HepG2 (cell line): ENCODE measurements at regions not wholly inside any gene's neighbourhood (a gene's known extent, or its start where the extent isn't known, plus 50 kb on each side); places are given as distances from the start of the nearest gene placed in this dataset.

Experiments used
- ATAC-seq: fragments of 200-7000 bp; cut with Tn5 transposase; 3 replicates; pipeline ENCODE4 v1.9.1; 2020; ENCODE audit warnings: mild to moderate bottlenecking, moderate library complexity
- BruUV-seq: library from RNA; stranded (reverse); fragments of 400-500 nt; replicated peaks from 2 replicates; lab custom pipeline; 2021; lab: Mats Ljungman, UMichigan
- CTCF ChIA-PET: fragments of 300-600 bp; formaldehyde crosslinking; extraction: SDS; loops from one replicate; lab custom pipeline; 2021; ENCODE audit warnings: low total read pairs, inconsistent platforms, low intra/inter-chr PET ratio; lab: Yijun Ruan, JAX
- POLR2A ChIA-PET: fragments of 350-600 bp; sonication (Branson Sonifier 250); formaldehyde crosslinking; loops from one replicate; lab custom pipeline; 2020; ENCODE audit warnings: antibody characterized with exemption, inconsistent platforms; lab: Yijun Ruan, JAX
- DNase-seq: peaks from one replicate; pipeline ENCODE4 v3.0.0-alpha.2; 2015; ENCODE audit warnings: low spot score
- FAIRE-seq: peaks from 3 replicates; lab custom pipeline; 2011; peaks lifted over from hg19 to GRCh38; lab: Jason Lieb, UNC
- H2AFZ ChIP-seq: one replicate; pipeline ENCODE4 v1.6.1; 2011; ENCODE audit warnings: low read length, inconsistent platforms
- H3K27ac ChIP-seq: fragments of 300-600 bp; 3 replicates; pipeline ENCODE4 v1.8.0; 2011; ENCODE audit warnings: mixed run types, mild to moderate bottlenecking, mixed read lengths, low read length, inconsistent platforms; ENCODE audit not compliant: insufficient read depth; ENCODE audit errors: extremely low read length
- H3K27me3 ChIP-seq, 2 experiments: fragments of 200-600 bp in 1 of 2; 2 replicates in 1 of 2; 3 replicates in 1 of 2; pipeline versions ENCODE4 v1.6.0 to v1.8.0; 2011; ENCODE audit warnings: low read length in 2 of 2, mild to moderate bottlenecking in 2 of 2, moderate library complexity in 2 of 2, inconsistent platforms in 1 of 2; ENCODE audit not compliant: insufficient read depth in 2 of 2, control insufficient read depth in 1 of 2
- H3K36me3 ChIP-seq, 2 experiments: fragments of 200-600 bp in 1 of 2; replicated peaks in 1 of 2; 2 replicates in 1 of 2; 3 replicates in 1 of 2; pipeline versions ENCODE4 v1.5.1 to v1.8.0; 2011; ENCODE audit warnings: low read length in 2 of 2, inconsistent platforms in 1 of 2; ENCODE audit not compliant: insufficient read depth in 2 of 2, control insufficient read depth in 1 of 2
- H3K4me1 ChIP-seq: 2 replicates; pipeline ENCODE4 v1.5.1; 2012; ENCODE audit warnings: low read length, inconsistent platforms; ENCODE audit not compliant: insufficient read depth
- H3K4me2 ChIP-seq: 2 replicates; pipeline ENCODE4 v1.6.0; 2011; ENCODE audit warnings: low read depth, low read length, inconsistent platforms
- H3K4me3 ChIP-seq, 3 experiments: fragments of 200-600 bp in 1 of 3; sonication (generic), shearing (Covaris generic) in 1 of 3; replicated peaks in 1 of 3; 2 replicates each; pipeline ENCODE4 v1.5.1; 2011 to 2016; ENCODE audit warnings: low read length in 3 of 3, inconsistent platforms in 2 of 3, low read depth in 2 of 3, mild to moderate bottlenecking in 2 of 3, control low read depth in 1 of 3, mixed read lengths in 1 of 3; ENCODE audit not compliant: insufficient read depth in 1 of 3
- H3K79me2 ChIP-seq: one replicate; pipeline ENCODE4 v1.6.1; 2011; ENCODE audit warnings: low read length, inconsistent platforms; ENCODE audit not compliant: insufficient read depth
- H3K9ac ChIP-seq: 2 replicates; pipeline ENCODE4 v1.6.0; 2011; ENCODE audit warnings: mild to moderate bottlenecking, low read depth, low read length, inconsistent platforms; ENCODE audit not compliant: insufficient read depth
- H3K9me3 ChIP-seq: 2 replicates; pipeline ENCODE4 v1.5.1; 2012; ENCODE audit warnings: mild to moderate bottlenecking, low read length
- H4K20me1 ChIP-seq: 2 replicates; pipeline ENCODE4 v1.6.0; 2011; ENCODE audit warnings: inconsistent platforms, mild to moderate bottlenecking, low read length, moderate library complexity; ENCODE audit not compliant: insufficient read depth
- JARID2 ChIP-seq: sonication (generic); formaldehyde crosslinking; IDR thresholded peaks from 2 replicates; pipeline ENCODE4 v1.8.1; 2023; ENCODE audit warnings: missing genetic modification reagents, inconsistent platforms; ENCODE audit not compliant: insufficient replicate concordance
- MBNL3 ChIP-seq: fragments of 250-450 bp; sonication (Bioruptor Pico); conservative IDR thresholded peaks from 2 replicates; pipeline ENCODE4 v1.8.0; 2022; ENCODE audit warnings: mild to moderate bottlenecking, inconsistent platforms
- PBX3 ChIP-seq: sonication (generic); formaldehyde crosslinking; IDR thresholded peaks from 2 replicates; pipeline ENCODE4 v1.8.1; 2023; ENCODE audit warnings: missing genetic modification reagents, inconsistent platforms, borderline replicate concordance
- SMAD9 ChIP-seq: sonication (generic); formaldehyde crosslinking; IDR thresholded peaks from 2 replicates; pipeline ENCODE4 v1.5.1; 2020; ENCODE audit warnings: mild to moderate bottlenecking, missing genetic modification reagents
- SNAI1 ChIP-seq: sonication (generic); formaldehyde crosslinking; IDR thresholded peaks from 2 replicates; pipeline ENCODE4 v1.5.0; 2020; ENCODE audit warnings: mild to moderate bottlenecking, missing genetic modification reagents, borderline replicate concordance
- SRSF4 ChIP-seq: fragments of 200-400 bp; formaldehyde crosslinking; IDR thresholded peaks from one replicate; pipeline ENCODE4 v1.6.1; 2018; ENCODE audit warnings: mild to moderate bottlenecking, low read depth, low read length, moderate library complexity; ENCODE audit not compliant: poor library complexity, severe bottlenecking
- ZBTB40 ChIP-seq, 2 experiments: fragments of 450-650 bp in 1 of 2; sonication (generic) in 1 of 2; formaldehyde crosslinking in 1 of 2; IDR thresholded peaks; 2 replicates each; pipeline versions ENCODE4 v1.6.1 to v1.8.0; 2016 to 2022; ENCODE audit warnings: antibody characterized with exemption in 1 of 2, mild to moderate bottlenecking in 1 of 2, missing genetic modification reagents in 1 of 2
- ZNF704 ChIP-seq: sonication (generic); formaldehyde crosslinking; IDR thresholded peaks from 2 replicates; pipeline ENCODE4 v1.8.1; 2023; ENCODE audit warnings: mild to moderate bottlenecking, inconsistent platforms, moderate library complexity, missing genetic modification reagents, borderline replicate concordance
- ZNF773 ChIP-seq: sonication (generic); formaldehyde crosslinking; IDR thresholded peaks from 2 replicates; pipeline ENCODE4 v1.4.0; 2020; ENCODE audit warnings: missing genetic modification reagents, borderline replicate concordance
- ZNF883 ChIP-seq: sonication (generic); formaldehyde crosslinking; IDR thresholded peaks from 2 replicates; pipeline ENCODE4 v1.5.1; 2020; ENCODE audit warnings: mild to moderate bottlenecking, missing genetic modification reagents; ENCODE audit errors: not compliant biosample characterization
- WGBS: methylation state at CpG from one replicate; pipeline ENCODE4 v1.1.6; 2017; ENCODE audit warnings: low lambda C conversion rate; 5-methylcytosine and 5-hydroxymethylcytosine counted together
- in situ Hi-C: cut with HindIII; loops from 2 replicates; pipeline ENCODE4 v1.10.0; 2017; ENCODE audit warnings: low pct_unique_long_range_greater_than_20kb; ENCODE audit not compliant: extremely low pct_ligation_motif_present
- intact Hi-C: fragments of 100-400 bp; cut with micrococcal nuclease; formaldehyde crosslinking; loops from one replicate; pipeline ENCODE4 v1.10.0; 2022; ENCODE audit not compliant: unreplicated experiment

- Histone ChIP-seq H3K36me3 (no peaks in the 10 kb centered on the region), H3K9me3 (peaks cover 44% of the 10 kb centered on the region), H3K79me2 (no peaks in the 10 kb centered on the region), H3K4me2 (peak overlapping the region; percentile 60), H4K20me1 (no peaks in the 10 kb centered on the region), H3K4me1 (peaks cover 24% of the 10 kb centered on the region), H3K9ac (peak overlapping the region; percentile 70), H3K27ac (peak overlapping the region; percentile 60), H3K4me3 (peak overlapping the region; percentile 43 to 65 (median 56)), H2AFZ (peak overlapping the region; percentile 92), H3K27me3 (no peaks in the 10 kb centered on the region; a peak in 1 of 5 replicates)
- DNase-seq (peak; percentile 38), FAIRE-seq (no peak), ATAC-seq (peak; percentile 94)
- POLR2A ChIA-PET: no interaction called here
- intact Hi-C loops: no loop called here
- WGBS: 45% methylated on average over 37 of the region's 37 CpGs
- BruUV-seq: no TSS peak
- in situ Hi-C loops: no loop called here
- CTCF ChIA-PET: no interaction called here
- no peak for TF ChIP-seq SNAI1
- TF ChIP-seq ZNF704 (CRISPR knock-in tag): no peak
- TF ChIP-seq JARID2 (CRISPR knock-in tag): no peak
- TF ChIP-seq ZNF773 (CRISPR knock-in tag): no peak
- 0 out of 2 replicates have a peak, but pooled peaks have one; percentile 65 for TF ChIP-seq SMAD9 (CRISPR knock-in tag)
- TF ChIP-seq SRSF4: no peak
- peak; percentile 44 for TF ChIP-seq ZNF883
- TF ChIP-seq PBX3 (CRISPR knock-in tag): no peak
- TF ChIP-seq ZBTB40 (IDR thresholded peaks at IDR 0.05): no peak
- peak; percentile 54; the same call in 1 of the 2 replicates for TF ChIP-seq ZBTB40 (CRISPR knock-in tag; IDR thresholded peaks at IDR 0.05)
- TF ChIP-seq MBNL3 (CRISPR knock-in tag): no peak
These were observed 76.6 kb upstream of the SNRPN start for GRCh38 chr15:24878153-24878552.
